ENCODE measurements at regions not wholly inside any gene's neighbourhood (a gene's known extent, or its start where the extent isn't known, plus 50 kb on each side); places are given as distances from the start of the nearest gene placed in this dataset.

DNA sequence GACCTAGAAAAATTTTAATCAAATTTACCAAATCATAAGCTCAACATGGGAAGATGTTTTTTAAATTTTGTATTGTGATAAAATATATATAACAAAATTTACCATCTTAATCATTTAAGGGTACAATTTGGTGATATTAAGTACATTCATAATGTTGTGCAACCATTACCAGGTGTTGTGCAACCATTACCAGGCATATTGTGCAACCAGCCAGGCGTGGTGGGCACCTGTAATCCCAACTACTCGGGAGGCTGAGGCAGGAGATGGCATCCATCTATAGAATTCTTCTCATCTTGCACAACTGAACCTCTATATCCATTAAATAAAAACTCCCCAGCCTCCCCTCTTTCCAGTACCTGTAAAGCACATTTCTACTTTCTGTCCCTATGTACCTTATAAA, 124.5 kb upstream of the SLC13A1 start:
- TF ChIP-seq, protein P1, sequence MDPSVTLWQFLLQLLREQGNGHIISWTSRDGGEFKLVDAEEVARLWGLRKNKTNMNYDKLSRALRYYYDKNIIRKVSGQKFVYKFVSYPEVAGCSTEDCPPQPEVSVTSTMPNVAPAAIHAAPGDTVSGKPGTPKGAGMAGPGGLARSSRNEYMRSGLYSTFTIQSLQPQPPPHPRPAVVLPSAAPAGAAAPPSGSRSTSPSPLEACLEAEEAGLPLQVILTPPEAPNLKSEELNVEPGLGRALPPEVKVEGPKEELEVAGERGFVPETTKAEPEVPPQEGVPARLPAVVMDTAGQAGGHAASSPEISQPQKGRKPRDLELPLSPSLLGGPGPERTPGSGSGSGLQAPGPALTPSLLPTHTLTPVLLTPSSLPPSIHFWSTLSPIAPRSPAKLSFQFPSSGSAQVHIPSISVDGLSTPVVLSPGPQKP (IDR thresholded peaks at IDR 0.05; ENCODE audit: borderline replicate concordance, low read depth, low read length), result no peak
- TF ChIP-seq RCOR1 (IDR thresholded peaks at IDR 0.05; ENCODE audit: insufficient replicate concordance, low read length) (no peak), CEBPB (IDR thresholded peaks at IDR 0.05; ENCODE audit: low read depth, low read length) (peak; percentile 73)
- Histone ChIP-seq H3K27me3 (ENCODE audit: control insufficient read depth, insufficient read depth, low read length) (no peaks in the 10 kb centered on the region), H3K23ac (ENCODE audit: low read depth, low read length) (no peak overlapping the region), H3K56ac (ENCODE audit: extremely low read depth, insufficient read depth, low read length) (no peak overlapping the region), H2BK20ac (ENCODE audit: low read depth, low read length) (no peak overlapping the region), H3K36me3 (ENCODE audit: control insufficient read depth, insufficient read depth, low read length) (no peaks in the 10 kb centered on the region), H3K4me2 (ENCODE audit: low read depth, low read length) (no peak overlapping the region), H3K4me1 (ENCODE audit: control insufficient read depth, insufficient read depth, low read length) (no peaks in the 10 kb centered on the region), H2BK5ac (ENCODE audit: low read depth, low read length, poor library complexity, severe bottlenecking) (no peak overlapping the region), H2AK5ac (ENCODE audit: low read depth, low read length) (no peak overlapping the region), H3K9me3 (ENCODE audit: control insufficient read depth, insufficient read depth, low read length) (peaks cover 7% of the 10 kb centered on the region), H2AFZ (replicated peaks; ENCODE audit: low read length, poor library complexity) (no peak overlapping the region), H3K79me1 (ENCODE audit: low read depth in 1 of 2, low read length in 2 of 2) (no peaks in the 10 kb centered on the region), H3K9me1 (ENCODE audit: insufficient read depth, low read length) (no peaks in the 10 kb centered on the region), H4K91ac (ENCODE audit: insufficient read depth, low read depth, low read length) (no peak overlapping the region), H3K18ac (ENCODE audit: low read depth, low read length) (no peak overlapping the region), H4K5ac (ENCODE audit: low read depth, low read length) (no peak overlapping the region), H2AK9ac (replicated peaks; ENCODE audit: low read depth, low read length, poor library complexity) (no peak overlapping the region), H3K4ac (ENCODE audit: low read depth, low read length) (no peak overlapping the region), H3K9ac (ENCODE audit: low read depth, low read length) (no peak overlapping the region), H3K14ac (replicated peaks; ENCODE audit: low read depth, low read length) (no peak overlapping the region), H3K4me3 (ENCODE audit: insufficient read depth, low read depth, low read length) (no peak overlapping the region), H3K27ac (ENCODE audit: insufficient read depth, low read length) (no peak overlapping the region), H2BK15ac (ENCODE audit: low read depth, low read length) (no peak overlapping the region), H2BK120ac (ENCODE audit: low read depth, low read length) (no peak overlapping the region), H4K20me1 (ENCODE audit: insufficient read depth, low read length) (no peaks in the 10 kb centered on the region), H4K8ac (ENCODE audit: low read depth in 2 of 2, low read length in 2 of 2) (no peak overlapping the region)
- no peak for DNase-seq
- no peak for ATAC-seq (ENCODE audit: low read depth)
- 20% methylated on average over 2 of the region's 2 CpGs; no CpG with 5 or more reads in 1 of the 2 experiments for WGBS, 2 experiments (ENCODE audit: extremely low coverage in 2 of 2, insufficient read length in 1 of 2)
- dilution Hi-C loops (cut with HindIII; ENCODE audit: low sequenced_read_pairs, unreplicated experiment) (no loop called here), in situ Hi-C loops (cut with MboI; ENCODE audit: low sequenced_read_pairs) (no loop called here), intact Hi-C loops (cut with micrococcal nuclease) (no loop called here)
- ChIA-PET POLR2A (ENCODE audit: unreplicated experiment) (no interaction called here), CTCF (no interaction called here)
- no TSS peak for BruUV-seq (replicated peaks)
